ENCODE measurements at regions not wholly inside any gene's neighbourhood (a gene's known extent, or its start where the extent isn't known, plus 50 kb on each side); places are given as distances from the start of the nearest gene placed in this dataset.

DNA sequence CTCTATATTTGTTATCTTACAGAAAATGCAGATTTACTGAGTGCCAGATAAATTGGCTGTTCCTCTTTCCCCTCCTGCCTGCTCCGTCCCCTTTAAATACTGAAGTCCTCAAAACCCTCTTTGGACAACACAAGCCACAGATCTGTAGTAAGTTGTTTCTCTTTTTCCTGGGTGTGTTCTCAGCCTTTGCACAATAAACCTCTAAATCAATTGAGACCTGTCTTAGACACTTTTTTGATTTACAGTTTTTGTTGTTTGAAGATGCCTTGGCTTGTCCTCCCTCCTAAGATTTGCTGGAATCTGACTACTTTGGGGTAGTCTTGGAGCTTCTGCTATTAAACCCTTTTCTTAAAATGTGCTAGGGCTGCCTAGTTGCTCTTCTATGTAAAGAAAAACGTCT is 60.9 kb upstream of the EIF2S2 start:
- TF ChIP-seq, protein P1, sequence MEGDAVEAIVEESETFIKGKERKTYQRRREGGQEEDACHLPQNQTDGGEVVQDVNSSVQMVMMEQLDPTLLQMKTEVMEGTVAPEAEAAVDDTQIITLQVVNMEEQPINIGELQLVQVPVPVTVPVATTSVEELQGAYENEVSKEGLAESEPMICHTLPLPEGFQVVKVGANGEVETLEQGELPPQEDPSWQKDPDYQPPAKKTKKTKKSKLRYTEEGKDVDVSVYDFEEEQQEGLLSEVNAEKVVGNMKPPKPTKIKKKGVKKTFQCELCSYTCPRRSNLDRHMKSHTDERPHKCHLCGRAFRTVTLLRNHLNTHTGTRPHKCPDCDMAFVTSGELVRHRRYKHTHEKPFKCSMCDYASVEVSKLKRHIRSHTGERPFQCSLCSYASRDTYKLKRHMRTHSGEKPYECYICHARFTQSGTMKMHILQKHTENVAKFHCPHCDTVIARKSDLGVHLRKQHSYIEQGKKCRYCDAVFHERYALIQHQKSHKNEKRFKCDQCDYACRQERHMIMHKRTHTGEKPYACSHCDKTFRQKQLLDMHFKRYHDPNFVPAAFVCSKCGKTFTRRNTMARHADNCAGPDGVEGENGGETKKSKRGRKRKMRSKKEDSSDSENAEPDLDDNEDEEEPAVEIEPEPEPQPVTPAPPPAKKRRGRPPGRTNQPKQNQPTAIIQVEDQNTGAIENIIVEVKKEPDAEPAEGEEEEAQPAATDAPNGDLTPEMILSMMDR (conservative IDR thresholded peaks at IDR 0.05; ENCODE audit: low read depth, low read length) = no peak
- no peak overlapping the region for H3K27ac ChIP-seq
- no peak overlapping the region for H3K4me3 ChIP-seq (IDR thresholded peaks at IDR 0.05; ENCODE audit: insufficient read depth, low read depth, low read length)

GRCh38 chr20:34175079-34175478 is 63.0 kb upstream of the EIF2S2 start:
- Histone ChIP-seq H3K27ac (no peak overlapping the region), H4K20me1 (ENCODE audit: insufficient read depth) (no peaks in the 10 kb centered on the region), H3K4me1 (ENCODE audit: low read depth, poor library complexity, severe bottlenecking) (no peaks in the 10 kb centered on the region), H3K9ac (no peak overlapping the region), H3K4me2 (no peak overlapping the region), H2AFZ (ENCODE audit: low read depth) (no peak overlapping the region), H3K4me3 (IDR thresholded peaks at IDR 0.05; ENCODE audit: insufficient read depth, low read depth, low read length) (no peak overlapping the region), H3K36me3 (ENCODE audit: insufficient read depth) (no peaks in the 10 kb centered on the region), H3K27me3 (ENCODE audit: insufficient read depth, low read depth) (no peaks in the 10 kb centered on the region), H3K79me2 (ENCODE audit: insufficient read depth, low read depth) (no peaks in the 10 kb centered on the region)
- TF ChIP-seq, protein P1 (conservative IDR thresholded peaks at IDR 0.05; ENCODE audit: low read depth, low read length) = no peak

More for the DNA sequence above, 60.9 kb upstream of the EIF2S2 start:
- Histone ChIP-seq H3K27me3 (ENCODE audit: insufficient read depth, low read depth) (no peaks in the 10 kb centered on the region), H4K20me1 (ENCODE audit: insufficient read depth) (no peaks in the 10 kb centered on the region), H3K79me2 (ENCODE audit: insufficient read depth, low read depth) (no peaks in the 10 kb centered on the region), H2AFZ (ENCODE audit: low read depth) (no peak overlapping the region), H3K4me2 (no peak overlapping the region), H3K9ac (no peak overlapping the region), H3K36me3 (ENCODE audit: insufficient read depth) (no peaks in the 10 kb centered on the region), H3K4me1 (ENCODE audit: low read depth, poor library complexity, severe bottlenecking) (no peaks in the 10 kb centered on the region)

- no peak overlapping the region for H3K4me2 ChIP-seq
- H3K36me3 ChIP-seq (ENCODE audit: insufficient read depth) = no peaks in the 10 kb centered on the region
- no peak overlapping the region for H3K4me3 ChIP-seq (IDR thresholded peaks at IDR 0.05; ENCODE audit: insufficient read depth, low read depth, low read length)
- H4K20me1 ChIP-seq (ENCODE audit: insufficient read depth) = no peaks in the 10 kb centered on the region
- TF ChIP-seq, protein P1 (conservative IDR thresholded peaks at IDR 0.05; ENCODE audit: low read depth, low read length) = no peak
- no peak overlapping the region for H2AFZ ChIP-seq (ENCODE audit: low read depth)
- no peaks in the 10 kb centered on the region for H3K4me1 ChIP-seq (ENCODE audit: low read depth, poor library complexity, severe bottlenecking)
- no peak overlapping the region for H3K27ac ChIP-seq
- H3K27me3 ChIP-seq (ENCODE audit: insufficient read depth, low read depth) = no peaks in the 10 kb centered on the region
- H3K79me2 ChIP-seq (ENCODE audit: insufficient read depth, low read depth) = no peaks in the 10 kb centered on the region
- no peak overlapping the region for H3K9ac ChIP-seq
Observed at GRCh38 chr20:34175879-34176278, 63.8 kb upstream of the EIF2S2 start.

DNA sequence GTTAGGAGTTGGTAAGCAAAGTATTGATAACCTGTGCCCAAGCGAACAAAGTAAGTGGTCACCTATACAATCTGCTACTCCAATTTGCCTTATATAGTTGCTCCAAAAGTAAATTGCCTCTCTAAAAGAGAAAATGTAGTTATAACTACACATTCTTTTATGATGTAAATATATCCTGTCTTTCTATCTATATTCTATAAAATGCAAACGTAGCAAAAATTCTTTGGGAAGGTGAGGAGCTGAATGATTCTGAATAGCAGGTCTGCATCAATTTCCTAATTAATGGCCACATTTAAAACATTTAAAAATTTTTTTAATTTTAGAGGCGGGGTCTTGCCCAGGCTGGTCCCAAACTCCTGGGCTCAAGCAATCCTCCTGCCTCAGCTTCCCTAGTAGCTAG is 64.2 kb upstream of the ASIP start:
- Histone ChIP-seq H3K27me3 (ENCODE audit: insufficient read depth, low read depth) (no peaks in the 10 kb centered on the region), H3K4me3 (IDR thresholded peaks at IDR 0.05; ENCODE audit: insufficient read depth, low read depth, low read length) (no peak overlapping the region), H3K27ac (no peak overlapping the region), H4K20me1 (ENCODE audit: insufficient read depth) (no peaks in the 10 kb centered on the region), H3K36me3 (ENCODE audit: insufficient read depth) (no peaks in the 10 kb centered on the region), H3K9ac (no peak overlapping the region), H2AFZ (ENCODE audit: low read depth) (no peak overlapping the region), H3K4me2 (no peak overlapping the region), H3K4me1 (ENCODE audit: low read depth, poor library complexity, severe bottlenecking) (no peaks in the 10 kb centered on the region), H3K79me2 (ENCODE audit: insufficient read depth, low read depth) (no peaks in the 10 kb centered on the region)
- TF ChIP-seq, protein P1 (conservative IDR thresholded peaks at IDR 0.05; ENCODE audit: low read depth, low read length) = no peak
